ENCODE measurements at regions not wholly inside any gene's neighbourhood (a gene's known extent, or its start where the extent isn't known, plus 50 kb on each side); places are given as distances from the start of the nearest gene placed in this dataset.

DNA sequence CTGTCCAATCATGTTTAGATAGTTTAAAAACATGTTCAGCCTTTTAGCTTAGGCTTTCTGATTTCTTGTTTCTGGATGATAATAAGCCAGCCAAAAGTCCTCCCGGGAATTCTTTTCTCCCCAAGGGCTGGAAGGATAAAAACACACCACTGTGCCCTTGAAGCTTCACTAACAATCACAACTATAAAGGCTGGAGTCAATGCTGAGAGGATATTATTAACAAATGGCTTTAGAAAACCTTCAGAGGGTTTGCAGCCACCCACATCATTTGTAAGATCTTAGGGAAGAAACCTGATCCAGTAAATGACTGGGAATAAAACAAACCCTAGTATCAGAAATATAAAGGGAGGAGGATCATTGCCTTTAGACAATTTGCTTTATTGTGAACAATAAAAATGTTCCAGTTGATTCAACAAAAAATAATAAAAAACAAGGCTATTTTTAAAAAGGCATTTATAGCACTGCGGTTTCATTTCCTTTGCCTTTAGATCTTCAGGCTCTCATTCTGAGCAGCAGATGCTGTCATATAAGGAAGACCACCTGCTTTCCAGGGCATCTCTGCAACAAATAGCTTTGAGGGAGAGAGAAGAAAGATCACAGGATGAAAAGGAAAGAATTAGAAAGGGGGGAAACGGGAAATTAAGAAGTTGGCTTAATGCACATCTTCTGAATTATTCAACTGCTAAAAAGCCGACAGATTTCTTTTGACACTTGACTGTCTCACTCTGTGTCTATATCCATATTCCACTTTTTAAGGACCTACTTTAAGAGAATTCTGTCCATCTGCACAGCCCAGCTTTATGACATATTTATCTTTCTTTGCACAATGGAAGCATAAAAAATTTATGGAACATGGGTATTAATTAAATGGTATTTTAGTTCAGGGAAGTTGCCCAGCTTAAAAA, 277.2 kb upstream of the SLC24A2 start:
- H3K4me3 ChIP-seq (ENCODE audit: control insufficient read depth, low read depth, low read length), result no peak overlapping the region
- TF ChIP-seq, protein P1, sequence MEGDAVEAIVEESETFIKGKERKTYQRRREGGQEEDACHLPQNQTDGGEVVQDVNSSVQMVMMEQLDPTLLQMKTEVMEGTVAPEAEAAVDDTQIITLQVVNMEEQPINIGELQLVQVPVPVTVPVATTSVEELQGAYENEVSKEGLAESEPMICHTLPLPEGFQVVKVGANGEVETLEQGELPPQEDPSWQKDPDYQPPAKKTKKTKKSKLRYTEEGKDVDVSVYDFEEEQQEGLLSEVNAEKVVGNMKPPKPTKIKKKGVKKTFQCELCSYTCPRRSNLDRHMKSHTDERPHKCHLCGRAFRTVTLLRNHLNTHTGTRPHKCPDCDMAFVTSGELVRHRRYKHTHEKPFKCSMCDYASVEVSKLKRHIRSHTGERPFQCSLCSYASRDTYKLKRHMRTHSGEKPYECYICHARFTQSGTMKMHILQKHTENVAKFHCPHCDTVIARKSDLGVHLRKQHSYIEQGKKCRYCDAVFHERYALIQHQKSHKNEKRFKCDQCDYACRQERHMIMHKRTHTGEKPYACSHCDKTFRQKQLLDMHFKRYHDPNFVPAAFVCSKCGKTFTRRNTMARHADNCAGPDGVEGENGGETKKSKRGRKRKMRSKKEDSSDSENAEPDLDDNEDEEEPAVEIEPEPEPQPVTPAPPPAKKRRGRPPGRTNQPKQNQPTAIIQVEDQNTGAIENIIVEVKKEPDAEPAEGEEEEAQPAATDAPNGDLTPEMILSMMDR (IDR thresholded peaks at IDR 0.05; ENCODE audit: control insufficient read depth, insufficient read depth, low read depth, low read length, missing control alignments), result no peak
- DNase-seq (ENCODE audit: low read depth), result no peak

DNA sequence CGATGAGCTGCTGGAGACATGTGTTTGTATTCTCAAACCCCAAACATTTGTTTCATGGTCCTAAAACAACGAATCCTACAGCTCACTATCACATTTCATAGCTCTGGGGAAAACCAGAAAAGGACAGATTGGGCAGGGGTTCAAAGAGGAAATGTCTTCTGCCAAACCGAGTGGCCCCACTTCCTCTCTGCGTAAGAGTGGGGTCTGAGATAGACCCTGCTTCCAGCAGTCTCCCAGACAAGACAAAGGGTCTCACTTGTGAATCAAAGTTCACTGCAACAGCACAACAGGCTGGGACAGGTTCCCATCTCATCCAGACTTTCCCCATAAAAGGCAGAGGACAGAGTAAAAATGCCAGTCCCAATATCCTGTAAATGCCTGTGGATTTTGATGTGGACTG, 276.2 kb upstream of the SLC24A2 start:
- DNase-seq (ENCODE audit: low read depth), result no peak
- no peak overlapping the region for H3K4me3 ChIP-seq (ENCODE audit: control insufficient read depth, low read depth, low read length)
- TF ChIP-seq, protein P1 (IDR thresholded peaks at IDR 0.05; ENCODE audit: control insufficient read depth, insufficient read depth, low read depth, low read length, missing control alignments), result no peak

DNA sequence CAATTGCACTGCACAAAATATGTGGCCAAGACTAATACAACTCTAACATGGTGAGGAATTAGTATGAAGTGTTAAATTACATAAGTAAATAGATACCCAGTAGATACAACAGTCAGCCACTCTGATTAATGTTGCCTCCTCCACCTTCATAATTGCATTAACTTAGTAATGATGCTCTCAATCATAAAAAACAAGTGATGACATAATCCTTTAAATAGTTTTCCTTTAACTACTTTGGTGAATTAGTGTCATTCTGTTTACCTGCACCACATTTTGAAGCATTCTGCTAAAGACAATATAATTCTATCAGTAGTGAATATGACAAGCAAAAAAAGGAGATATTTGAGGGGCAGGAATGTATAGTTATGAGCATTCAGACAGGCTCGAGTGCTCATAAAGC, 265.9 kb upstream of the SLC24A2 start:
- TF ChIP-seq, protein P1 (IDR thresholded peaks at IDR 0.05; ENCODE audit: control insufficient read depth, insufficient read depth, low read depth, low read length, missing control alignments), result no peak
- H3K4me3 ChIP-seq (ENCODE audit: control insufficient read depth, low read depth, low read length), result no peak overlapping the region
- DNase-seq (ENCODE audit: low read depth), result no peak

DNA sequence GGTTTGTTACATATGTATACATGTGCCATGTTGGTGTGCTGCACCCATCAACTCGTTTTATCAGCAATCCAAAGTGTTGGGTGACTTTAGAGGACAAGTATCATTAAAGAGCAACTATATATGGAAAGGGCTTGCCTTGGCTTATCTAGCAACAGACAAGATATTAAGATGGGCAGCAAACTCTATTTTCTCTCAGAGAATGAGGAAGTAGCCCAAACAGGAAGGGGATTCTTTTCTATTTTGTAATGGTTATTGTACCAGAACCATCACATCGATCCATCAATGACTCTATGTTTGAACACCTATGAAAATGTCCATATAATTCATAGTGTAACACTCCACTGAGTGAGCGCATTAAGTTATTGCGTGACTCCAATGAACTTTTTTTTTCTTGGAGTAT, 260.1 kb upstream of the SLC24A2 start:
- DNase-seq (ENCODE audit: low read depth), result no peak
- no peak overlapping the region for H3K4me3 ChIP-seq (ENCODE audit: control insufficient read depth, low read depth, low read length)

DNA sequence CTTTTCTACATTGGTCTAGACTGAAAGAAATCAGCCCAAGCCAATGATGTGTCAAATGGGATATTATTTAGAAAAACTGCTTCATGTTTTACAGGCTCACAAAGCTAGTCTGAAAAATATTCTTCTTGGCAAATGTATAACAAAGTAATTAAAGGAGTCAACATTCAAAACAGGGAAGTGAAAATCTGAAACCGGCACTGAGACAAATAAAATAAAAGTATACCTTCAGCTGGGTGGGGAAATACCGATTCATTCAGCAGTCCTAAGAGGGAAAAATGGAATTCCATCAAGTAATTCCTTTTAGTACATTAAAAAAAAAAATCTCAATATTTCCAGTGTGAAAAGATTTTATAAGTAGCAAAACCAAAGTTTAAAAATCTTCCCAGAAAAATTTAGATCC, 259.6 kb upstream of the SLC24A2 start:
- DNase-seq (ENCODE audit: low read depth), result no peak
- no peak overlapping the region for H3K4me3 ChIP-seq (ENCODE audit: control insufficient read depth, low read depth, low read length)
- TF ChIP-seq, protein P1 (IDR thresholded peaks at IDR 0.05; ENCODE audit: control insufficient read depth, insufficient read depth, low read depth, low read length, missing control alignments), result no peak

More for the DNA sequence above, 260.1 kb upstream of the SLC24A2 start:
- TF ChIP-seq, protein P1 (IDR thresholded peaks at IDR 0.05; ENCODE audit: control insufficient read depth, insufficient read depth, low read depth, low read length, missing control alignments), result no peak

DNA sequence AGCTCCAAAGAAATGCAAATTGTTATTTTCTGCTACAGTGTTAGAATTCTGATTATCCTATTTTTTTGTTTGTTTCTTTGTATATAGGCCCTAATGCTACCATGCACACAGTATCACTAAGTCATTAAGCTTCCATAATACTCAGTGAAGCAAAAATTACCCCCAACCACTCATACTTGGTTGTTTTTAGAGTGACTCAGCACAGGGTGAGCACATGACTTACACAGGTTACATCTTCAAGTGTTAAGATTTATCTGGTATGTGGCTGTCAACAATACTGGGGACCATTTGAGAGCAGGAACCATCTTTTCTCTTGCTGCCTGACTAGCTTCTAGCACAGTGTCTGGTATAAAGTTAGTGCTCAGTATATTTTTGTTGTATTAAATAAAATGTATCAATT, 255.8 kb upstream of the SLC24A2 start:
- DNase-seq (ENCODE audit: low read depth), result no peak
- TF ChIP-seq, protein P1 (IDR thresholded peaks at IDR 0.05; ENCODE audit: control insufficient read depth, insufficient read depth, low read depth, low read length, missing control alignments), result no peak
- no peak overlapping the region for H3K4me3 ChIP-seq (ENCODE audit: control insufficient read depth, low read depth, low read length)

All from AG09309 (cell line).